ENCODE measurements at regions not wholly inside any gene's neighbourhood (a gene's known extent, or its start where the extent isn't known, plus 50 kb on each side); places are given as distances from the start of the nearest gene placed in this dataset.

DNA sequence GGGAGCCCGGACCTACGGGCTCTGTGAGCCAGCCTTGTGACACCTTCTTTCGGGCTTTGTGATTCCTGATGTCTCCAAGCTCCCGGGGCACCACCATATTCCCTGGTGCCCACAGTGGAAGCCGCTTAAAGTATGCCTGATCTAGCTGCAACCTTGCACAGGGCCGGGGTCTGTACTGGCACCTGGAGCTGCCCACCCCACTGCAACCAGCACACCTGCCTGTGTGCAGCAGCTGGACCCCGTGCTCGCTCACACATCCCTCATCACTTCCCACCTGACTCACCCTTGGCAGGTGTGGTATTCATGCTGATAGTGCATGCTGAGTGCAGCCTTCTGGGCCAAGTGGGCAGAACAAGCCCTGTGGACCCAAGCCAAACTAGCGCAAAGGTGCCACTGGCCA is 1981.1 kb upstream of the PCDH20 start:
- TF ChIP-seq YY1 (IDR thresholded peaks at IDR 0.05; ENCODE audit: insufficient read depth, insufficient read length): no peak
- TF ChIP-seq ZNF274 (IDR thresholded peaks at IDR 0.05; ENCODE audit: low read depth, low read length): no peak
